PC-3 (cell line): ENCODE measurements at regions not wholly inside any gene's neighbourhood (a gene's known extent, or its start where the extent isn't known, plus 50 kb on each side); places are given as distances from the start of the nearest gene placed in this dataset.

ENCODE experiments used
- ATAC-seq: fragments of 200-7000 bp; cut with Tn5 transposase; 2 replicates; pipeline ENCODE4 v1.9.1; 2020; ENCODE audit warnings: mild to moderate bottlenecking, moderate library complexity
- BruUV-seq: library from RNA; stranded (reverse); fragments of 400-500 nt; replicated peaks from 2 replicates; lab custom pipeline; 2021; lab: Mats Ljungman, UMichigan
- CTCF ChIA-PET: fragments of 300-600 bp; sonication (Branson Sonifier 250); formaldehyde crosslinking; loops from one replicate; lab custom pipeline; 2022; ENCODE audit warnings: antibody characterized with exemption; lab: Charles Lee
- POLR2A ChIA-PET: fragments of 300-600 bp; sonication (Branson Sonifier 250); formaldehyde crosslinking; loops from one replicate; lab custom pipeline; 2022; ENCODE audit warnings: antibody characterized with exemption; ENCODE audit not compliant: unreplicated experiment; lab: Charles Lee
- DNase-seq: peaks from one replicate; pipeline ENCODE4 v3.0.0-alpha.2; 2015
- H2AFZ ChIP-seq: fragments of 300-600 bp; sonication (generic); 2 replicates; pipeline ENCODE4 v1.6.0; 2016; ENCODE audit warnings: antibody characterized with exemption, low read length
- H3F3A ChIP-seq: fragments of 300-600 bp; sonication (generic); one replicate; pipeline ENCODE4 v1.6.0; 2017; ENCODE audit warnings: antibody characterized with exemption, low read length, control low read depth, mild to moderate bottlenecking; ENCODE audit not compliant: unreplicated experiment
- H3K27ac ChIP-seq: fragments of 300-600 bp; sonication (generic); 2 replicates; pipeline ENCODE4 v1.5.1; 2016; ENCODE audit warnings: mild to moderate bottlenecking, low read length
- H3K27me3 ChIP-seq: fragments of 300-600 bp; sonication (generic); 2 replicates; pipeline ENCODE4 v1.6.1; 2016; ENCODE audit warnings: low read length, mixed read lengths
- H3K36me3 ChIP-seq: fragments of 300-600 bp; sonication (generic); 2 replicates; pipeline ENCODE4 v1.6.1; 2016; ENCODE audit warnings: low read depth, mixed run types, low read length, mixed read lengths
- H3K4me1 ChIP-seq: fragments of 300-600 bp; sonication (generic); 2 replicates; pipeline ENCODE4 v1.5.1; 2016; ENCODE audit warnings: low read length; ENCODE audit not compliant: insufficient read depth
- H3K4me2 ChIP-seq: fragments of 300-600 bp; sonication (generic); 2 replicates; pipeline ENCODE4 v1.6.0; 2016; ENCODE audit warnings: low read length
- H3K4me3 ChIP-seq: fragments of 300-600 bp; sonication (generic); 2 replicates; pipeline ENCODE4 v1.5.1; 2016; ENCODE audit warnings: mild to moderate bottlenecking, low read length, mixed read lengths
- H3K79me2 ChIP-seq: fragments of 300-600 bp; sonication (generic); 2 replicates; pipeline ENCODE4 v1.6.1; 2017; ENCODE audit warnings: low read length, mixed read lengths
- H3K9ac ChIP-seq: fragments of 300-600 bp; sonication (generic); 2 replicates; pipeline ENCODE4 v1.6.0; 2016; ENCODE audit warnings: mild to moderate bottlenecking, low read length
- H3K9me2 ChIP-seq: fragments of 300-600 bp; sonication (generic); replicated peaks from 2 replicates; pipeline ENCODE4 v1.6.1; 2016; ENCODE audit warnings: mixed run types, low read length, mixed read lengths
- H3K9me3 ChIP-seq: fragments of 300-600 bp; sonication (generic); 2 replicates; pipeline ENCODE4 v1.6.1; 2016; ENCODE audit warnings: low read length, mixed read lengths
- H4K20me1 ChIP-seq: fragments of 300-600 bp; sonication (generic); 2 replicates; pipeline ENCODE4 v1.6.1; 2016; ENCODE audit warnings: low read length, mixed read lengths
- EZH2 ChIP-seq: fragments of 300-600 bp; sonication (generic); IDR thresholded peaks from one replicate; pipeline ENCODE4 v1.6.1; 2017; ENCODE audit warnings: antibody characterized with exemption, mild to moderate bottlenecking, low read length; ENCODE audit not compliant: unreplicated experiment
- EZH2phosphoT487 ChIP-seq: fragments of 300-600 bp; sonication (generic); IDR thresholded peaks from 2 replicates; pipeline ENCODE4 v1.6.1; 2018; ENCODE audit warnings: mild to moderate bottlenecking, antibody characterized with exemption, low read length, borderline replicate concordance
- intact Hi-C: fragments of 100-400 bp; cut with micrococcal nuclease; formaldehyde crosslinking; loops from 2 replicates; pipeline ENCODE4 v1.9.0; 2023
- TF ChIP-seq, protein P1 (sequence below): fragments of 300-600 bp; sonication (generic); conservative IDR thresholded peaks from 2 replicates; pipeline ENCODE4 v1.5.1; 2017; ENCODE audit warnings: antibody characterized with exemption, low read depth, mild to moderate bottlenecking, low read length

GRCh38 chr10:69751214-69751613 lies 50.5 kb upstream of the COL13A1 start:
- H3F3A ChIP-seq, result no peaks in the 10 kb centered on the region
- H3K4me1 ChIP-seq, result no peaks in the 10 kb centered on the region
- no peak overlapping the region for H3K4me3 ChIP-seq
- no peaks in the 10 kb centered on the region for H3K36me3 ChIP-seq
- H2AFZ ChIP-seq, result no peak overlapping the region
- CTCF ChIA-PET, result no interaction called here
- no peaks in the 10 kb centered on the region for H3K79me2 ChIP-seq
- no peaks in the 10 kb centered on the region for H4K20me1 ChIP-seq
- no peak overlapping the region for H3K4me2 ChIP-seq
- no TSS peak for BruUV-seq
- DNase-seq (no peak), ATAC-seq (no peak)
- H3K27ac ChIP-seq, result no peak overlapping the region
- no peaks in the 10 kb centered on the region for H3K9me3 ChIP-seq
- TF ChIP-seq, protein P1, sequence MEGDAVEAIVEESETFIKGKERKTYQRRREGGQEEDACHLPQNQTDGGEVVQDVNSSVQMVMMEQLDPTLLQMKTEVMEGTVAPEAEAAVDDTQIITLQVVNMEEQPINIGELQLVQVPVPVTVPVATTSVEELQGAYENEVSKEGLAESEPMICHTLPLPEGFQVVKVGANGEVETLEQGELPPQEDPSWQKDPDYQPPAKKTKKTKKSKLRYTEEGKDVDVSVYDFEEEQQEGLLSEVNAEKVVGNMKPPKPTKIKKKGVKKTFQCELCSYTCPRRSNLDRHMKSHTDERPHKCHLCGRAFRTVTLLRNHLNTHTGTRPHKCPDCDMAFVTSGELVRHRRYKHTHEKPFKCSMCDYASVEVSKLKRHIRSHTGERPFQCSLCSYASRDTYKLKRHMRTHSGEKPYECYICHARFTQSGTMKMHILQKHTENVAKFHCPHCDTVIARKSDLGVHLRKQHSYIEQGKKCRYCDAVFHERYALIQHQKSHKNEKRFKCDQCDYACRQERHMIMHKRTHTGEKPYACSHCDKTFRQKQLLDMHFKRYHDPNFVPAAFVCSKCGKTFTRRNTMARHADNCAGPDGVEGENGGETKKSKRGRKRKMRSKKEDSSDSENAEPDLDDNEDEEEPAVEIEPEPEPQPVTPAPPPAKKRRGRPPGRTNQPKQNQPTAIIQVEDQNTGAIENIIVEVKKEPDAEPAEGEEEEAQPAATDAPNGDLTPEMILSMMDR, result no peak
- TF ChIP-seq EZH2, result no peak
- no peak for TF ChIP-seq EZH2phosphoT487
- H3K9me2 ChIP-seq, result no peaks in the 10 kb centered on the region
- no peak overlapping the region for H3K9ac ChIP-seq
- POLR2A ChIA-PET, result interaction anchor here (0.6 kb wide), 1 partner anchor 8 kb away, joined by 4 read pairs; no protein-coding TSS in a partner anchor
- peaks cover 29% of the 10 kb centered on the region for H3K27me3 ChIP-seq
- intact Hi-C loops, result no loop called here
